HG02943 (cell line): ENCODE measurements at regions not wholly inside any gene's neighbourhood (a gene's known extent, or its start where the extent isn't known, plus 50 kb on each side); places are given as distances from the start of the nearest gene placed in this dataset.

Experiments
- ATAC-seq: cut with Tn5 transposase; IDR thresholded peaks from one replicate; pipeline ENCODE4 v1.9.1; 2021; ENCODE audit warnings: mild to moderate bottlenecking, low read depth, moderate library complexity; ENCODE audit not compliant: unreplicated experiment

DNA sequence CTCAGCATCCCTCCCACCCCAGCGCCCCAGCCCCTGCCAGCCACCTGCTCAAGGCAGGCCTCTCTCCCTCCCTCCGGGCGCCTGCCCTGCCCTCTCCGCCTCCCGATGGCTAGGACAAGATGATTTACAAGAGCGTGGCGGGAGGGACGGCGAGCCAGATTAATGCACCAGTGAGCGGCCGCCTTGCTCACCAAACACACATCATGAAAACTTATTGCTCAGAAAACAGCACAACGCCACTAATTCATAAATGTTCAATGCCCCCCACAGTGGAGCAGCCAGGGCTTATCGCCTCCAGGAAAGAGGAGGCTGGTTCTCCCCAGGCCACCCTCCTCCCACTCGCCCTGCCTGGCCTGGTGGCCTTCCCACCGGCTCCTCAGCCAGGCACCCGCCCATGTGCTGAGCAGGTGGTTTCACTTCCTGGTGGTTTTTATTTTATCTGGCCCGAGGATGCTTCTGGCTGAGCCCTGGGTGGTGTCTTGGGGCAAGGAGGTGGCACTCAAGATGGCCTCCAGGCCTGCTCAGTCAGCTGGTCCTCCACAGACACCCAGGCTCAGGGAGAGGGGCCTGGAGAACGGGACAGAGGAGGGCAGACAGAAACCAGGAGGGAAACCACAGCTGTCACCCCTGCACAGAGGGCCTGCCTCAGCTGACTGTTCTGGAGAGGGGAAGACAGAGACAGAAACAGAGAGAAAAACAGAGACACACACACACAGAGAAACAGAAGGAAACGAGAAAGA, 284.9 kb downstream of the UACA start:
- no peak for ATAC-seq

DNA sequence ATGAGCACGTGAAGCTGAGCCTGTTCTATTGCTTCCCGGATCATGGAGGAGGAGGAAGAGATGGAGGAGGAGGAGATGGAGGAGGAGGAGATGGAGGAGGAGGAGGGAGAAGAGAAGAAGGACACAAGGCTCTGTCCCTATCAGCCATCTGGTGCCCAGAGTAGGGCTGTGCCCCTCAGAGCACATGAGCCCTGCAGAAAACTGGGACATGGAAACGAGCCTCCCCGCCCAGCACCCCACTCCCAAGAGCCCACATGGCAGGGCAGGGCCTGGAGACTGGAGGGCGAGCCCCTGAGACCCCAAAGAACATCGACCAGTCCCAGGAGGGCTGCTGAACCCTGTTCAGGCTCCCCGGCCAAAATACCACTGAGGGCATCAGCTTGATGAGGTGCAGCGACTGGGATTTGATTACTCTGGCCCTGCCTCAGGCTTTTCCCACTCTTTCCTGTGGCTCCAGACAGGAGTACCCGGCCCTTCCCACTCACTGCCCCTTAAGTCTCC, 285.6 kb downstream of the UACA start:
- no peak for ATAC-seq

DNA sequence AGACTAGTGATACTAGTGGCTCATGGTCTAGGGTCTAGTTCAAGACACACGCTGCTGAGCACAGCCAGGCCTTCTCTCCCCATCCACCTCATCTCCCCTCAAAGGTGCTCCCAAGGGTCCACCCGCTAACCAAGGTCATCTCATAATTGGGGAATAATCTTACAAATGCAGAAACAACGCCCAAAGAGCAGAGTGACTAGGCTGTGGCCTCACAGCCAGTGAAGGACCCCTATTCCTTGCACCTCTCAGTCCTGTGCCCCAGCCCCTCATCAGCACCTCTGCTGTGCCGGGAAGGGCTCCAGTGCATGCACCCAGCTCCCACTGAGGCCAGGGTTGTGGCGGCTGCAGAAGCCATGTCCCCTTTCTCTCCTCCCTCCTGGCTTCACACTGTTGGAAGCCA, 286.9 kb downstream of the UACA start:
- ATAC-seq: no peak

DNA sequence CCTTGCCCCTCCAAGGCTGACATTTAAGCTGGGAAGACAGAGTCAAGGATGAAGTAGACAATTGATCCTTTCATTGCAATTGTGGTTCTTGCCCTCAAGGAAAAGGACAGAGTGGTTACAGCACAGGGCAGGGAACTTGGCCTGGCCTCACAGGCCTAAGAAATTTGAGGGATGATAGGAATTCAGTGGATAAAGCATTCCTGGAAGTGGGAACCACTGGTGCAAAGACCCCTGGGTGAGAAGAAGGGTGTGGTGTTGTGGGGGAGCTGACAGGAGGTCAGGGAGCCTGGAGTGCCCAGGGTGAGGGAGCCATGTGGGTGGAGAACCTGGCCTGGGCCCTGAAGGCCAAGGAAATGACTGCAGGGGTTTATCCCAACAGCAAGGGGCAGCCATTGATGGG, 287.4 kb downstream of the UACA start:
- no peak for ATAC-seq

DNA sequence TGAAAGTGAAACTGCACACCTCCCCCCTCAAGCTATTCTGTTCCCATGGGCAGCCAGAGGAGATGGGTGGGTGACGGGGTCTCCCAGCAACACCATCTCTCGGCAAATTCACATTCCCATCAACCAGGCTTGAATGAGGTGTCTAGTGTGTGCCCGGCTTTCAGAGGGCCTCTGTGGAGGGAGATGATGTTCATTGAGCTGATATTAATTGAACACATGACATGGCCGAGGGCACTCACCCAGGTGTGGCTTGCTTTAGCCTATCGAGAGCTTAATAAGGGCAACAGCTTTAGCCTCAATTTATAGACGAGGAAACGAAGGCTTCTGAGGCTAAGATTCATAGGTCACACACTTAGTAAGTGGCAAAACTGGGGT, 288.0 kb downstream of the UACA start:
- ATAC-seq: no peak

DNA sequence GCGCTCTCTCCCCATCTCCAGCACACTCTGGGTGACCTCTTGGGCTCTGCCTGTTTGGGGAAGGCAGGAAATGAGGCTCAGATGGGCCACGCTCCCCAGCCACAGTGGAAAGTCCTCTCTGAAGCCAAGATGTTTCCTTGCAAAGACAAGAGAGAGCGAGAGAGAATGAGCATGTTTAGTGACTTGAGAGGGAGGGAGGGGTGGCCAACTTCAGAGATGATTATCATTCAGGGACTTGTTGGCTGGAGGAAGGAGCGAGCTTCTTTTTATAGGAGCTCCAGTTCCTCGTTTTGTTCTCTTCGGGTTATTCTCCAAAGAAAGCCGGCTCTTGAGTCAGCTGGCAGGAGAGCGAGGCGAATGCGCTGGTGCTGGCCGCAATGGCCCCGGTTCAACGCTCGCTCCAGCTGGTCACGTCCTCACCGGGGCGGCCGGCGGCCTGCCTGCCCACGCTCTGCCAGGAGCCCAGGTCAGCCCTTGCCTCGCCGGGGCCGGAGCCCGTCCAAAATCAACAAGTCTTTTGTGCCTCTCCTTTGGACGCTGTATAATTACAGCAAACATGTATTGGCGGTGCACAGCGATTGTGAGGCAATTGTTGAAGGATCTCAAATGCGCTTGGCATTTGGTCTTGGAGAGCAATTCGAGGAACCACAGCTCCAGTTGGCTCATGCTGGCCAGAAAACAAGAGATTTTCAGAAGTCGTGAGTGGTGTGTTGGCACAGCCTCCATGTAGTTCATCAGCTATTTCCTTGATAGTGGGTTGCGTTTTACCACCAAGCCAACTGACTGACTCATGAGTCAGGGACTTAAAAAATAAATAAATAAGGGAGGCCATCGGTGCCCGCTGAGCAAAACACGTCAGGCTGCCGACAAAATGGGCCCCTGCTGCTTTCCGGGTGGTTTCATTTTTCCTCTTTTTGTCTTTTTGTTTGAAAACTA, 288.6 kb downstream of the UACA start:
- no peak for ATAC-seq

DNA sequence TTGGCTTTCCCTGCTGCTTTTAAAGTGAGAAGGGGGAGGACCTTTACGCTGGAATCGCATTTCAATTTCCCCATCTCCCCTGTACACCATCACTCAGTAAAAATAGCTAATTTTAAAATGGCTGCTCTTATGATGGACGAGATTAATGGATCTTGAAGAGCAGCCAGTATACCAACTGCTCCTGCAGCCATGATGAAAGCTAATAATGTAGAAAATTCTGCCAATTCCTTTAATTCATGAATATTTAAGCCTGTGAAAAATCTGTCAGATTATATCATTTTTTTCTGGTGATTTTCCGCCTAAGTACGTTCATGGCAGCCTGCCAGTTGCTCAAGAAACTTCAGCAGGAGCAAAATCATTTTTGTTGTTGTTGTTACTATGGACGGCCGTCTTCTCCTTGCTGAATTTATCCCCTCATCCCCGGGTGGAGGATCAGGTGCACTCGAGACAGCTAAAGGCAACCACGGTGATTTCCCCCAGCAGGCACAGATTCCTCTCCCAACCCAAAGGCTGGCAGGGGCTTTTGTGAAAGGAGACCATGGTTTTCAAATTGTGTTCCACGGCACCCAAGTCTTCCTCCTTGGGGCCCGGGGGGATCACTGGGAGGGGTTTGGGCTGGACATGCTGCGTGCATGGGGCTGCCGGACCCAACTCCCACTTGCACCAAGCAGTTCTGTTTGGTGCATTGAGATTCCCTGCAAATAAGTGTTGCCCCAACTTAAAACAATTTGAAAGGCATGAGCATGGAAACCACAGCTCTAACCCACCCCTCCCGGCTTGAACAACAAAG, 289.6 kb downstream of the UACA start:
- no peak for ATAC-seq

DNA sequence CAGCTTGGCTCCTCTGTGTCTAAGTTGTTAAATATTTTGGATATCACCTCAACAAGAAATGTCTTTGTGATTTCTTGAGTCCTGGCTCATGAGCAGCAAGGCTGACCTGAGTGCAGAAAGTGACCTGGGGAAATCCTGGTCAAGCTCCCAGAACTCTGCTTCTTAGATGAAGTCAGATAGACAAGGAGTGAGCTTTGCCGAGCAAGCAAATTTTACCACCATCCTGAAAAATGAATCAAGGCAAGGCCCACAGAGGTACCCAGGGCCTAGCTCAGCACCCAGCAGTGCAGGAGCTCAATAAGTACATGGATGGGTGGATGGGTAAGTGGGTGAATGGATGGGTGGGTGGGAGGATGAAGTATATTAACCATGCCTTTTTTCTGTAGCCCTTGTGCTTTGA, 291.8 kb downstream of the UACA start:
- ATAC-seq: no peak

DNA sequence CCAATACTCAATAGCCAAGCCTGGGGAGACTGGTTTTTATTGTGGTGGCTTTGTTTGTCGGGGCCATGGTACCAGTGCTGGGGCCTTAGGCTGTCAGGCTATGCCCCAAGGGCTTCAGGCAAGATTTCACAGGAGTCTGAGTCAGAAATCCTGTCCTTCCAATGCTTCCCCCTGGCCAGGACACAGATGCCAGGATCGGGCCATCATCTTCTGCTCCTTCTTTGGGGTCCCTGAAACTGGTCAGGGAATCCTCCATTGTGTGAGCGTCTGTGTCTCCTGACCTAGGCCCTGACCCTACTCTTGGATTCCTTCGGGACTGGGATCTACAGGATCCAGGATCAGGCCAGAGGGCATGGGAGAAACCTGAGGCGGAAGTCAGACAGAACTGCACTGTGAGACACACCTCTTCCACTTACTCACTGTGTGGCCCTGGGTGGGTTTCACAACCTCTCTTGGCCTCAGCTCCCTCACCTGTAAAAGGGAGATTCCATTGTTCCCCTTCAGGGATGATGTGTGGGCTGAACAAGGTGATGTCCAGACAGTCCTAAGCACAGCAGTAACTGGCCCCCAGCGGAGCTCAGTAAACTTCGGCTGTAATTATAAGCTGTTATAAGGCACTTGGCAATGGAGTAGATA, 292.7 kb downstream of the UACA start:
- no peak for ATAC-seq

DNA sequence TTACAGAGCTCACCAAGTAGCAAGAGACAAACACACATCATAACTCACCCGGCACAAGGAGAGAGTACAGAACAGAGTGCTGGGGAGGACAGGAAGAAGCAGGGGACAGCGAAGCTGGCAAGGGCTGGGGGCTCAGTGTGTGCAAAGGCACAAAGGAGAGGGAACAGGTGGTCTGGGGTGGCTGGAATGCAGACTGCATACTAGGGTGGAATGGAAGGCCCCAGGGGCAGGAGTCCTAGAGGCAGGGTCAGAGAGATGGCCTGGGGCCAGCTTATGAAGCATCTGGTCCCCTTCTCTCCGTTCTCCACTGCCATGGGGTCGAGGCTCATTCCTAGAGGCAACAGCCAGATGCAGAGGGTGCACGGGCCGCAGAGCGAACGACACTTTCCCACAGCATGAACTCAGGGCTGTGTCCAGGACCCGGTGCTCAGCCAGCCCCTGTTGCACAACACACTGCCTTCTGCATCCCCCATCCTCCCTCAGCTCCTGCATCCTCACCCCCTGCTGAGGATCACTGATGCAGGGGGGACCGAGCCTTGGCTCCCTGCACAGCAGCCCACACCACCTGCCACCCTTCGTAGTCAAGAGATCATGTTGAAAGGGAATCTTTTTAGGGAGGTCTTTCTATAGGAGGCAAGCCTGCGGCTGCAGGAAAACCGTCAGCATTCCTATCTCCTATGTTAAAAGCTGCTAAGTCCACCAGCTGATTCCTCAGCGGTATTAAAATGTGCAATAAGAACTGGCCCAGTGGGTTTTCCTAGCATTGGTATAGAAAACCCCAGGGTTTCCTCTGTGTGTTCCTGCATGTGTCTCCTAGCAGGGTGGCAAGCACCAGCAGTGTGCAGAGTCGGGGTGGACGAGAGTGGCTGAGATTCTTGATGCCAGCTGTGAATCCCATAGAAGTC, 293.5 kb downstream of the UACA start:
- no peak for ATAC-seq

DNA sequence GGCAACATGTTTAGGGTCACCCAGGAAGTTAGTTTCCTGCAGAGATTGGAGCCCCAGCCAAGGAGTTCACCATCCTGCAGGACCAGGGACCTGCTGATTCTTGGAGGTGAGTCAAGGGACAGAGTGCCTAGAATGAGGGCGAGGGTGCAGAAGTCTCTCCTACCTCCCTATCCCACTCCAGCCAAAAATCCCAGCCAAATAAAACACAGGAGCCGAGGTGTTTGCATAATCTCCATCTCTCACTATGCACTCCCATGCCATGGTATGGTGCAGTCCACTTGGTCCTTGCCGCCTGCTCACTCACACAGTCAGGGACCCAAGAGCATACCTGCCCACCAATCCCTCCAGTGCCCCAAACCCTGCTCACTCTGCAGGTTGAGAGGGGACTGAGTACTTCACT, 294.2 kb downstream of the UACA start:
- no peak for ATAC-seq

DNA sequence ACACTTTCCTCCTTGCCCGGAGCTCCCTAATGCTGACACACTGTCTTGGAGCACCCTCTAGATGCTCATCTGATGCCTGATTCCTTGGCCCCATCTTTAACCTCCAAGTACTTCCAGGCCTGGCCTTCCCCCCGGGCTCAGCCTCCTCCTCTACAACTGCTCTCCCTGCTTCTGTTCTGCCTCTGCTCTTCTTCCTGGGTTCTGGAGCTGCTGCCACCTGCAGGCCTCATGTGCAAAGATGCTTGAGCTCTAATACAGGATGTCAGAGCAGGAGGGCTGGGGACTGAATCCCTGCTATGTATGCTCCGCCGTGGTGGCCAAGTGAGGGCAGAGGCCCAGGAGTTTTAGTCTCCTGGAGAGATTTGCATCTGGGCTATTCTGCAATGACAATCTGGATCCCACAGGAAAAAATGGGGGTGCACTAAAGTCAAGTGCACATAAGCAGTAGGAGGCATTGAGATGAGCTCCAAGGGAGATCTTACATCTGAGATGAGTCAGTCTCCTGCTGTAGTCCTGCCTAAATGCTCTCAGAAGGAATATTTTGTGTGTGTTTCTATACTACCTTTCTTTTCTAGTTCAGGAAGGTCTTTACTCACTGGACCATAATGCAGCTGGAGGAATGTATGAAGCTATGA, 296.3 kb downstream of the UACA start:
- no peak for ATAC-seq

DNA sequence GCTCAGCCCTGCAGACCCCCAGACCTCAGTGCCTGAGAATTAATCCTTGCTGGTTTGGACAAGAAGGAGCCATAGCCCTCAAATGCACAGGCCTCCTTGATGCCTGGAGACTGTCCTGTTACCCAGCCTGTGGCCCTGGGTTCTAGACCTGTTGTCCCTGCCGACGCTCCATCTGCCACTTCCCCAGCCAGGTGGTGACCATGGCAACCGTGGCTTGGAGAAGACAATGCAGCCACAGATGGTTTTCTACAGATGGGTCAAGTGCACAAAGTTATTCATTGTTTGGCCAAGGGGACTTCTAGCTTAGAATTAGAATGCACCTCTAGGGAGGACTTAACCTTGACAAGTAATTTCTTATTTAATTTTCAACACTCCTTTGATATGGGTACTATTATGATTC, 297.1 kb downstream of the UACA start:
- ATAC-seq: no peak

DNA sequence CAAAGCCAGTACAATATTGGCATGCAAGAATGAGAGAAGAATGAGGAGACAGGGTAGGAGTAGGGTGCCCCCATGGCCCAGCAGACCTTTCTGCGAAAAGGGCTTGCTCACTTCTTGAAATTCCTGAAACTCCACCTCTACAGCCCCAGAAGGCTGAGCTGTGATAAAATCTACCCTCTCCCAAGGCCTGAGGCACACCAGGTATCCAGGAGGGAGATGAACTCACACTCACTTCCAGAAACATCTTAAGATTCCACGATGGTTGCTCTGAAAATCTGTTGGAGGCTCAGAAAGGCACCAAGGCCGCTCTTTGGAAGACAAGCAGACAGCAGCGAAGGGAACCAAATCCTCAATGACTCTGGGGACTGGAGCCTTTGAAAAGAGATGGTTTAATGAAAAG, 297.5 kb downstream of the UACA start:
- no peak for ATAC-seq

DNA sequence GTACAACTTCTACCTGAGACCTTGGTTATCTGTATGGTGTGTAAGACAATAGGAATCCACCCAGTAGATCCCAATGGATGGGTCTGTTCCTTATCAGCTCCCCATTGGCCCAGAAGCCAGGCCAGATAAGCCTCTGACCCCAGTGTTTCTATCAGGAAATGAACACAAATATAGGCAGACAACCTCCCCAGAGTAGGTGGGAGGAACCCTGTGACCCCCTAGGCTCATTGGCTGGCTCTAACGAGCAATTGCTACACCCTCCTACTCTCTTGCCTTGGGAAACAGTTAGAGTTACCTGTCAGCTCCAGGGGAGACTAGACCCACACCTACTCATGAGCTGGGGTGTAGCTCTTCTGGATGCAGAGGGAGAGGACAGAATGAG, 299.9 kb downstream of the UACA start:
- ATAC-seq: no peak

DNA sequence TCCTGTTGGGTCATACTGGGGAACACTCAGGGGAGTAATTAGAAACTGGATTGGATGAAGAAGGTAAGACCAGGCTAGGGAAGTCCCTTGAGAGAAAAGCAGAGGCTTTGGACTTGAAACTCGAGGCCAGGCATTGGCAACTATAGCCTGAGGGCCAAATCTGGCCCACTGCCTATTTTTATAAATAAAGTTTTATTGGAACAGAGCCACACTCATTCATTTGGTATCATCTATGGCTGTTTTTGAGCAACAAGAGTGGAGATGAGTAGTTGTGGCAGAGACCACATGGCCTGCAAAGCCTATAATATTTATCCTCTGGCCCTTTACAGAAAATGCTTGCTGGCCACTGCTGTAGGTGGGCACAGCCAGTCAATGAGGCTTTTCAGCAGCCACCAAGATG, 301.4 kb downstream of the UACA start:
- no peak for ATAC-seq

DNA sequence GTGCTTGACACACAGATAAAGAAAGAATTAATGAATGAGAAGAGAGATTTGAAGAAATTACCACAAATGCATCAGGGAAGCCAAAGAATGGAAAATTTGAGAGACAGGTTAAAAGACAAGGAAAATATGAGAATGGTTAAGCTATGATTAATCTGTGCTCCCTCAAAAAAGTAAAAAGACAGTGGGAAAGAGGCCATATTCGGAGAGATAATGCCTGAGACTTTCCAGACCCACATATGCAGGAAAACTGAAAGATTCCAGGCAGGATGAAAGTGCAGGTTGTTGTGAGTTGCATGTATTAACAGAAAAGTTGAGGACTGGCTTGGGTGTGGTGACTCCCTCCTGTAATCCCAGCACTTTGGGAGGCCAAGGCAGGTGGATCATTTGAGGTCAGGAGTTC, 302.3 kb downstream of the UACA start:
- ATAC-seq: no peak

DNA sequence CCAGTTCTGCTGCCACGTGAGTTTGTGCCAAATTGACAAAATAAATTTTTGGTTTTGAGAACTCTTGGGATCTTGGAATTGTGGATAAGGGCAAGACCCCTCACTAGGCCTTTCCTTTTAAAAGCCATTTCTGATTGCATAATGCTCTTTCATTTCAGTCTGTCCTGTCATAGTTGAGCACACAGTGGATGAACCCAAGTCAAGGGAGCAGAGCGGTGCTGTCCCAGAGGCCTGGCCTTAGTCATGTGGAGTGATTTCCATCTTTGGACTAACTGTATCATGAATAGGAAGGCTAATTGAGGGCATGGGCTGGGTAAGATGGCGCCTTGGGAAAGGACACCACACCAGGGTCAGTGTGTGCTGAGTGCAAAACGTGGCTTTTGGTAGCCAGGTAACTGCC, 304.0 kb downstream of the UACA start:
- no peak for ATAC-seq

DNA sequence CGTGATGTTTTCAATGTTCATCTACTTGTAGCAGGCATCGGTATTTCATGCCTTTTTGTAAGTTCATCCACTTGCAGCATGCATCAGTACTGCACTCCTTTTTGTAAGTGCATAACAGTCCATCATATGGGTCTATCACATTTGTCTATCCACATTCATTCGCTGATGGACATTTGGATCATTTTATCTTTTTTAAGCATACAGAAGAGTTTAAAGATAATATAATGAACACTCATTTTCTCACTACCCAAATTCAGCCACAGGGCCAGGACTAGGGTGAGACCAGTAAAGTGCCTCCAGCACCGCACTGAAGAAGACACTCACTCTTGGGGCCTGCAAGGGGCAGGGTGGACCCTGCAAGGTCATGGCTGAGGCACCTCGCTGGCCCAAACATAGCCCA, 309.6 kb downstream of the UACA start:
- ATAC-seq: no peak
